GM18873 (cell line): ENCODE measurements at regions not wholly inside any gene's neighbourhood (a gene's known extent, or its start where the extent isn't known, plus 50 kb on each side); places are given as distances from the start of the nearest gene placed in this dataset.
"Not testable (repeated sequence)": the region's sequence is repeated elsewhere in the genome, so short reads cannot be mapped to it uniquely, and the experiment has no call there.

Experiments
- ATAC-seq: cut with Tn5 transposase; IDR thresholded peaks from one replicate; pipeline ENCODE4 v1.9.1; 2021; ENCODE audit warnings: mild to moderate bottlenecking, moderate library complexity, moderate number of reproducible peaks; ENCODE audit not compliant: unreplicated experiment, low FRiP score

DNA sequence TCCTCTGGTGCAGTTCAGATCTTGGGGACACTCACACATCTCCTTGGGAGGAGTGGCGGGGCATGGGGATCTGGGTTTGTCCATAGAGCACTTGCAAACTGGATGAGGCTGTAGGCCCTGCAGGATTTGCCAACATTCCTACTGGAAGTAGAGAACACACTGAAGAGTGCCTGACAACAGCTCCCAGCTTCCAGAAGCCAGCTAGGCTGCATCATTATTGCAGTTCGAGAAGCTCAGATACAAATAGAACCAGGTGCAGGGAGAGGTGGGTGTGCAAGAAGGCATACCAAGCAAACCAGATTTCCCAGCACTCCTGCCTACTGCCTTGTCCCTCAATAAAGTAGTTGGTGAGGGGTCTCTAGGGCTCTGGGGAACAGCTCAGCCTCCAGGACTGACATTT, 52.5 kb downstream of the RHOB start:
- no peak for ATAC-seq

DNA sequence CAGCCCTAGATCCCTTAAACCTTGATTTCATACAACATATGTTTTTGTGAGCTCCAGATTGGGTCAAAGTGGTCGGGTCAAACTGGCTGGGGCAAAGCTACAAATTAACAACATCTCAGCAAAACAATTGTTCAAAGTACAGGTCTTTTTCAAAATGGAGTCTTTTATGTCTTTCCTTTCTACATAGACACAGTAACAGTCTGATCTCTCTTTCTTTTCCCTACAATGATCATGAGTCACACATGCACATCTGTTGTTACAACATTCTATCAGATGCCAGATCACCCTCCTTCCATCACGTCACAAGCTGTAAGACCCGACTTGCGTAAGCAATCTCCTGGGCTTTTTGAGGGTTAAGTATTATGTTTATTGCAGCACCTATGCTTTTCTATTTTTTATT, 55.1 kb downstream of the RHOB start:
- no peak for ATAC-seq

DNA sequence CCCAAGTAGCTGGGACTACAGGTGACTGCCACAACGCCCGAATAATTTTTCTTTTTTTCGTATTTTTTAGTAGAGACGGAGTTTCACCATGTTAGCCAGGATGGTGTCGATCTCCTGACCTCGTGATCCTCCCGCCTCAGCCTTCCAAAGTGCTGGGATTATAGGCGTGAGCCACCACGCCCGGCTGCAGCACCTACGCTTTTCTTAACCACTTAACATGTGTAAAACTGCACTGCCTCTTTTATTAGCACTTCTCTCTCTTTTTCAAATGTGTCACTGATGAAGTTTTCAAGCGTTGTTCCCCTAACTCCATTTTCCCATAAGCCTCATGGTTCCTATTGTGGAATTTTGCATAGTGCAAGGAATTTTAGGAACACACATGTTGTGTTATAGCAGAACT, 55.6 kb downstream of the RHOB start:
- ATAC-seq, result not testable (repeated sequence)

DNA sequence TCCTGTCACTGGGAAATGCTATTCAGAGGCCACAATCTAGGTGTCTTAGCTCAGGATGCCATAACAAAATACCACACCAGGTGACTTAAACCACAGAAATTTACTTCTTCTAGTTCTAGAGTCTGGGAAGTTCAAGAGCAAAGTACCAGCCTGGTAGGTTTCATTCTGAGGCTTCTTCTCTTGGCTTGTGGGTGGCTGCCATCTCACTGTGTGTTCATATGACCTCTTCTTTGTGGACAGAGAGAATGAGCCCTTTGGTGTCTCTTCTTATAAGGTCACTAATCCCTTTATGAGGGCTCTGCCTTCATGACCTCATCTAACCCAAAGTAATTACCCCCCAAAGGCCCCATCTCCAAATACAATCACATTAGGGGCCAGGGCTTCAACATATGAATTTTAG, 57.3 kb downstream of the RHOB start:
- ATAC-seq, result no peak

DNA sequence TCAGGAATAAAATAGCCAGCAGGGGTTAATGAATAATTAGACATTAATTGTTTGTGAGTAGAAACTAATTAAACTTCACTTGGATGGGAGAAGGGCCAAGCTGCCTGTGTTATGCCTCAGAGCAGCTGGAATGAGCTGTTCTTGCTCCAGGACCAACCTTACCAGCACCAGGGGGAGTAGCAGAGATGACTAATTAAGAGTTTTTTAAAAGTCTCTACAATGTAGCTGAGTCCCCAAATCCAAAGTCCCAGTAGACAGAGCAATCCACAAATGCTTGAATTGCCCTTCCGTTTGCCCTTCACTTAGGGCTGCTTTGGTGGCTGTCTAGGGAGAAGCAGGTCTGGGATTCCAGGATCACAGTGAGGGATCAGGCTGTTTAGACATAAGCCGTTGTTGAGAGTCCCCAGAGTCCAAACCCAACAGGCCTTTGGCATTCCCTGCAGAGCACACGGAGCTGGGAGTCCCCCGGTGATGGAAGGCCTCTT, 59.4 kb downstream of the RHOB start:
- ATAC-seq, result no peak

DNA sequence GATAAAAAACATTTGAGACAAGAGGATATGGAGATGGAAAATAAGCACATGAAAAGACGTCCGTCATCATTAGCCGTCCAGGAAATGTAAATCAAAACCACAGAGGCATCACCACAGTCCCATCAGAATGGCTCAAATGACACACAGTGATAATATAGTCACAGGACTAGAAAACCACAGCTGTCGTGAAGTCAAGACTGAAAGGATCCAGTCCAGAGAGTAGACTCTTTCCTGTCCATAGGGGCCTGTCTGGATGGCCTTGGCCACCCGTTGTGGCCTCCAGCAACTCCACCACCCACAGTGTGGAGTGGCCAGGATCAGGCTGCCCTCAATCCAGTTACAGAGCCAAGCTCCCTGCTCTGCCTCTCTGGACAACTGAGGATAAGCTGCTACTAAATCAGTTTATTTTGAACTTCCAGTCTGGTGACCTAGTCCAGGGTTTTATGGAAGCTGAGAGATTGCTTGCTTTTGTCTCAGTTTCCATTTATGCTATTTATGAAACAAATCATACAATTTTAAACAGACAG, 60.4 kb downstream of the RHOB start:
- ATAC-seq, result peak; percentile 99

DNA sequence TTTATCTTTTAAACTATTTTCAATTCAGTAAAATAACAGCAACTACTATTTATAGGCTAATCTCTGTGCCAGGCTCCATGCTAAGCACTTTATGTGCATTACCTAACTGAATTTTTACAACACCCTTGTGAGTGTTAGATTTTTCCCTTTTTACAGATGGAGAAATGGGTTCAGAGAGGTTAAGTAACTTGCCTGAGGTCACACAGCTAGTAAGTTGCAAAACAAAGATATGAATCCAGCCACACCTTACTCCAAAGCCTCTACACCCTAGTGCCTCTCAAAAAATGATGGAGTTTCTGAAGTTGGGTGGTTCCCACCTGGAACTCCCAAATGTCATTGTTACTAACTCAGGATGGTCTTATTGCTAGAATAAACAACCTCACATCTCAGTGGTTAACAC, 60.8 kb downstream of the RHOB start:
- no peak for ATAC-seq

DNA sequence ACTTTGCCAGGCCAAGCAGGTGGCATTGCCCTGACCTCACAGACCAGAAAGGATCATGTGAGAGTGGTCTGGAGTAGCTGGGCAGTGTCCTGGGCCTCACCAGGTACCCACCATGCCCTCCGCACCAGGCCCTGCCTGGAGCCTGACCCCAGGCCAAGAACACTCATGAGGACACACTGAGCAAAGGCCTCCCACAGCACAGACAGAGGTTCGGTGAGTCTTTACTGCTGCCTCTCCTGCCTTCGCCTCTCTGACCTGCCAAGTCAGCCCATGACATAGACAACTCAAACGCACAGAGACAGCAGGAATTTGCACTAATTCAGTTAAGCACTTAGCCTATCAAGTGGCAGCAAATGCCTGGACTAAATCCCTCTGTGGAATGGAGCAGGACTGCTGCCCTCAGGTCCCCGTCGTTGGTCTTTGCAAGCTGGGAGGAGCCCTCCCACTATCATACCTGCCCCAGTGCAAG, 62.5 kb downstream of the RHOB start:
- no peak for ATAC-seq

DNA sequence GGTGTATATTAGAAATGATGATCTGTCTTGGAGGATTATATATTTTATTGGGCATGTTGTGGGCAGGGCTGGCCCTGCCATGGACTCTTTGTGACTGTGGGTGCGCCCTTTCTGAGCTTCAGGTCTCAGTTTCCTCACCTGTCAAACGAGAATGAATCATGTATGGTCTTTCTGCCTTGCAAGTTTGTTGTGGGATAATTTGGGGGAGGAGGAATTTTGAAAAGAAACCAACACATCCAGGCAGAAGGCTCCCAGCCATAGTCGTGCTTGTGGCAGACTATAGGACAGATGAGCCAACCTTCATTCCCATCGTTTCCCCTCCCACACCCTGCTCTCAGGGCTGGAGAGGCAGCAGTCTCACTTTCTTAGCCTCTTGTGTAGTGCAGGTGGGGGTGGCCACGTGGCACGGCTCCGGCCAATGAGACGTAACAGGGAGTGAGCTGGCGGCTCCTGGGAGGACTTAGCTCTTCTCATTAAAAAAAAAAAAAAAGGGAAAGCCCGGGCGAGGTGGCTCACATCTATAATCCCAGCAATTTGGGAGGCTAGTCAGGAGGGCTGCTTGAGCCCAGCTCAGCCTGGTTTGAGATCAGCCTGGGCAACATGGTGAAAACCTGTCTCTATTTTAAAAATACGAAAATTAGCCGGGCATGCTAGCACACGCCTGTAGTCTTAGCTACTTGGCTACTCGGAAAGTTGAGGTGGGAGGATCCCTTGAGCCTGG, 63.1 kb downstream of the RHOB start:
- no peak for ATAC-seq

DNA sequence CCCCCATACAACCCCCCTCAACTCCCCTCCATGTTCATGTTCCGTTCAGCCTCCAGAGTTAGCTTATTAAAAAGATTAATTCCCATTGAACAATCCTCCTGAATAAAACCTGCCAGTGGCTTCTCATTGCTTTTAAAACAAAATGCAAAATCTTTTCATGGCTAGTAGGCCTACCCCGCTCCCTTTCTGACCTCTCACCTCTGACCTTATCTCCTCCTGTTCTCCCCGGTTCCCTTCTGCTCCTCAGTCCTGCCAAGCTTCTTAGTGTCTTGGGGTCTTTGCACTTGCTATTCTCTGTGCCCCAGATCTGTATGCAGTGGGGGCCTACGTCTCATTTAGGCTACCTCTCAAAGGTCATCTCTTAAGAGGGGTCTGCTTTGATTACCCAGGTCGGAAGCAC, 64.3 kb downstream of the RHOB start:
- no peak for ATAC-seq

DNA sequence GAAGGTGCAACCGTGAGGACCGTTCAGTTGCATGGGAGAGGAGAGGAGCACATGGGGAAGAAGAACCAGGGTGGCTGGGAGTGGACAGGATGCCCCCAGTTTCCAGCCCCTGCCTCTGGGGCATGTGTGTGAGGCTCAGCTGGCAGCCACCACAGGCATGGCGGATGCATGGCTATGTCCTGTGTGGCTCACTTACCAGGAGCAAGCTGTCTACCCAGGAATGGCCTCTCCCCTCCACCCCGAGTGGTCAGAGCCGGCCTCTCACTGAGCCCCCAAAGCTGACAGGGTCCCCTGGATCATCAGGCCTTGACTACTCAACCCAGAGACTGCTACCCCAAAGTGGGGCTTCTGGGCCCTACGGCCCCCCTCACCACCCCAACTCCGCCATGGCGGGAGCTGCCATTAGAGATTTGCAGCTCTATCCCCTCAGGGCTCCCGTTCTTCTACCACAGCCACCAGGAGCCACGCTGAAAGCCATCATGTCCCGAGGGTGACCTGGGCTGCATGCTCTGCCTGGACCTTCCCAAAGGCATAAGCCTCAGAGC, 65.3 kb downstream of the RHOB start:
- ATAC-seq, result no peak

DNA sequence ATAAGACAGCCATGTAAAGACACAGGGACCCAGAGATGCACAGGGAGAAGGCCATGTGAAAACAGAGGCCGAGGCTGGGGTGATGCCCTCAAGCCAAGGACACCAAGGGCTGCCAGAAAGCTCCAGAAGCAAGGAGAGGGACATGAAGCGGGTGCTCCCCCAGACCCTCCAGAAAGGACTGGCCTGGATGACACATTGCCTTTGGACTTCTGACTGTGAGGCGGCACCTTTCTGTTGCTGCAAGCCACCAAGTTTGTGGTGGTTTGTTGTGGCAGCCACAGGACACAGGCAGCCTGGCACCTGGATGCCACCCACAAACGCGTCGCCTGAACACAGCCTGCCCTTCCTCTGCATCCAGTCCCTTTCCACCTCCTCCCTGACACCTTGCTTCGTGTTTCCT, 67.1 kb downstream of the RHOB start:
- no peak for ATAC-seq

DNA sequence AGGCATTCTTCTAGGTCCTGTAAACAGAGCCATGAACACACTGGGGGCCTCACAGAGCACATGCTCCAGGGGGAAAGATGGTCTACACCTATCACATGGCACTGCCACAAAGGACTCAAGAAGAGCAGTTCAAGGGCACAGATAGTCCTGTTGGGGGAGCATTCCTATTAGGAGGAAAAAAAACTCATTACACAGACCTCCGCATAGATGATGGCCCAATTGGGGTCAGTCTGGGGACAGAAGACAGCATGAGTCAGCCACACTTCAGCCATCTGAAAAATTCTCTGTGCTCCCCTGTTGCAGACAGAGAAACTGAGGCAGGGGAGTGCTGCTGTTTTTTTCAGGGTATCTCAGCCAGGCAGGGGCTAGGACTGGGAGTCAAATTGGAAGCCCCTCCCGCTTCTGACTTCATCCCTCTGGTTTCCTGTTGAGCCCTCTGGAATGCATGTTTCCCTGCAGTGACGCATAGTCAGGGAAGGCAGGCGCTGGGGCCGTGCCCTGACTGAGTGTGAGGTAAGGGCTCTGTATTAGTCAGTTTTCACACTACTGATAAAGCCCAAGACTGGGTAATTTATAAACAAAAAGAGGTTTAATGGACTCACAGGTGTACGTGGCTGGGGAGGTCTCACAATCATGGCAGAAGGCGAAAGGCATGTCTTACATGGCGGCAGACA, 67.9 kb downstream of the RHOB start:
- ATAC-seq, result no peak

DNA sequence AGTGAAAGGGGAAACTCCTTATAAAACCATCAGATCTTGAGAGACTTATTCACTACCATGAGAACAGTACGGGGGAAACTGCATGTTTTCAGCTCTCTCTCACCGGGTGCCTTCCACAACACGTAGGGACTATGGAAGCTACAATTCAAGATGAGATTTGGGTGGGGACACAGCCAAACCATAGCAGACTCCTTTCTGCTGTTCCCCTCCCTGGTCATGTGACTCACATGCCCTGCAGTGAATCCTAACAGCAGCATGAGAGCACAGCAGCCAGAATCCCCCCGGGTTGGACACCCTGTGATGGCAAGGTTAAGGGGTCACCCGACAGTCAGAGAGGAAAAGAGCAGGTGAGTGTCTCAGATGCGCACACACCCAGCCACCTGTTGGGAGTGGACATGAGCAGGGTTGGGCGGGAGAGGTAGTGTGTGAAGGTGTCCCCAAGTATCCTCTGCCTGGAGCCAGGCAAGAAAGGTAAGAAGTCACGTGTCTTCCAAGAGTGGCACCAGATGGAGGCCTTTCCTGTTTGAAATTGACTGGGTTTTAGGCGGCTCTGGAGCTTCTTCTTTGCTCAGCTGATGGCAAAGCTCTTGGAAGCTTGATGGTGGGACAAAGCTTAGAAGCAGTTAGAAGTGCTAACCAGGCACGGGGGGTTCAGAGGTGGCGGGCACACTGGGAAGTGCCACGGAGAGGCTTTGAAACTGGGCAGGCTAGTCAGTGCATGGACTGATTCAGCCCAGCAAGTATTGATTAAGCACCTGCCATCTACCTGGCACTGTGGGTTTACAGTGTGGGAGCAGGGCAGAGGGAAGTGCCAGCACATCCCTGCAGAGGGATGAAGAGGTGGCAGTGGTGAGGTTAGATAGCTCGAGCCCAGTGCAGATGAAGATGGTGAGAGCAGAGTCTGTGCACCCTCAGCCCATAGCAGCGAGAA, 68.7 kb downstream of the RHOB start:
- no peak for ATAC-seq

DNA sequence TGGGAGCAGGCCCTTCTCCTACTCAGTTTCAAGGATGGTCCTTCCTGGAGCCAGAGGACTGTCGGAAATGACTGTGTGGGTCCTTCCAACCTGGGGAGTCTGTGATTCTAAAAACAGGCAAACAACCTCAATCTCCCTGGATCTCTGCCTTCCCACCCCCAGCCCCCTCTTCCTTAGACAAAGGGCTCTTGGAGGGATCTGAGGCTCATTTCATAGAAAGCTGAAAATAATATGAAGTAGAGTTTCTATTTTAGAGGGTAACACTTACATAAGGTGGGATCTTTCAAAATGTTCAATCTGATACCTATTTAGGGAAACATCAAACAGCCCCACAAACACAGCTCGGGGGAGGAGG, 69.4 kb downstream of the RHOB start:
- no peak for ATAC-seq

DNA sequence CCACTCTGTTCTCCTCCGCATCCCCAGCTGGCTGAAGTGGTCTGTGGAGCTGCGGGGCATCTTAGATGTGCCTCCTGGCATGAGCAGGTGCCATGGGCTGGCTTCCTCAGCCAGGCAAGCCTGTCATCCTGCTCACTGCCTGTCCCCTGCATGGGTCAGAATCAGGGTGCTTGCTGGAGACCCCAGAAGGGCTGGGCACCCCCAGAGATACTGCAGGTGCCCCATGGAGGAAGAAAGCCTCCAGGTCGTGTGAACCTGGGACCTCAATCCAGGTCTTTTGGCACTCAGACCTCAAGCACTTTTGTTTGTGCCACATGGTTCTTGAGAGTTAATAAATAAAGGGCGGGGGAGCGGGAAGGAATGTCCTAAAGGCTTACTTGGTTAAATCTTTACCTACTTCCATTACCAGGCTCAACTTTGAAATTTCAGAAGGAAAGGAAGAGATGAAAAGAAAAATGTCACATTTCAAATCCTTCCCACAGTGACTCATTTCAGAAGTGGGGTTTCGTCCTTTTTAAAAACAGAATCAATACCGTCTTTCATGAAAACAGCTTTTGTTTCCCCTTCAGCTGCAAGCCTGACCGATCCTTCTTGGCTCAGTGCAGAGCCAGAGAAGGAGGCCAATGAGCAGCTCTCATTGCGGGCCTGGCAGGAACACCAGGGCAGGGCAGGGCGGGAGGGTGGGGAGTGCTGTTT, 69.9 kb downstream of the RHOB start:
- ATAC-seq, result peak; percentile 87

DNA sequence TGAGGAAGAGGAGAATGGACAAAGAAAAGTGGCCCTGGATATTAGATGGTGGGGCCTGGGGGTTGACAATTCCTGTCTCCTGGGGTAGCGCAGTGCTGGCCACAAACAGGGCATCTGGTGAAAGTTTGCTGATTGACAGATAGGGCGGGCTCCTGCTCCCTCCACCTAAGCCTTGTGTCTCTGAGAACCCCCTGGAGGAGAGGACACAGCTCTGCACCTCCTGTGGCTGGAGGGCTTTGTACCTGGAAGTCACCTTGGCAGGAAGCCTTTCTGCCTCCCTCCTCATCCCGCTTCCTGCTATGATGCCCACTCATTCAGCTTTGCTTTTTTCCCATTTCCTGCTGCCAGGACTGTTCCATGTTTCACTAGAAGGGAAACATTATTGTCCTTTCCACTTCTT, 72.4 kb downstream of the RHOB start:
- ATAC-seq, result no peak

DNA sequence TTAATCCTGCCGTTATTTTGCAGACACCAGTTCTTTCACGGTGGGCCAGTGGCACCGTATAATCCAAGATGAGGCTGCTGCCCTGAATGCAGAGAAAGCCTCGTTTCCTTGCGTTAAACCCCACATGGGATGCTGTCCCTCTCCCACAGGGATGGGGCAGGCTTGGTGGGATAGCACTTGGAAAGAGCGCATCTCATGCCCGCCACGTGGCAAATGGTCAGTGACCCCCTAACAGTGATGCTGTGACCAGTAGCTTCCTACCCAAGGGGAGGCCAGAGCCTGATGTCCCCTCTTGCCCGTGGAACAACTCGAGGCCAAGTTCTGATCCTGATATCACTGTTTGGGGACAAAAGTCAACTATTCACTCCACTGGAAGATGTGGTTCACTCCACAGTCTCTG, 73.3 kb downstream of the RHOB start:
- no peak for ATAC-seq

DNA sequence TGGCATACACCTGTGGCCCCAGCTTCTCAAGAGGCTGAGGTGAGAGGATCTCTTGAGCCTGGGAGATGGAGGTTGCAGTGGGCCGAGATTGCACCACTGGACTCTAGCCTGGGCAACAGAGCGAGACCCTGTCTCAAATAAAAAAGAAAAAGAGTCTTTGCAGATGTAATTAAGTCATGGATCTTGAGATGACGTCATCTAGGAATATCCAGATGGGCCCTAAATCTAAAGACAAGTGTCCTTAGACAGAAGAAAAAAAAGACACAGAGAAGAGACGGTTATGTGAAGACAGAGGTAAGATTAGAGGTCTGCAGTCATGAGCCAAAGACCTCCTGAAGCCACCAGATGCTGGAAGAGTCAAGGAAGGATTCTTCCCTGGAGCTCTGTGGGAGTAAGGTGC, 74.3 kb downstream of the RHOB start:
- ATAC-seq, result no peak

DNA sequence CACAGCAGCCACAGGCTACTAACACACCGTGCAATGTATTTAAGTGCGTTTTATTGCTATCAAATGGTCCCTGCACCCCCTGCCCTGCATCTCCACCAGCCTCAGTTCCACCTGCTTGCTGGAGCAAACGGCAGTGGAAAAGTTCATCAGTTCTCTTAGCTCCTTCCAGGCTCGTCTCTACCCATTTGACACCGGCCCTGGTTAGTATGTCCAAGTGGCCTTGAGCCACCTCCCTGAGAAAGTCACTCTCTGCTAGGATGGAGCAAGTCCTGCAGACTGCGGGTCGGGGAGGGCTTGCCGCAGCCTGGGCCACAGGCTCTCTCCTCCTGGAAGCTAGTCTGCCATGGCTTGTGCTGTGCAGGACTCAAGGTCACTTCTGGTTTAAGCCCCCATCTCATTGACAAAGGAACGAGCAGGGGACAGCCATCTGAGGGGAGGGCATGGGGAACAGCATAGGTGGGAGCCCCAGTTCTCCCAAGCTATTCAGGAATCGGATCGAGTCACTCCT, 74.9 kb downstream of the RHOB start:
- no peak for ATAC-seq
